ENCODE measurements at regions not wholly inside any gene's neighbourhood (a gene's known extent, or its start where the extent isn't known, plus 50 kb on each side); places are given as distances from the start of the nearest gene placed in this dataset.

DNA sequence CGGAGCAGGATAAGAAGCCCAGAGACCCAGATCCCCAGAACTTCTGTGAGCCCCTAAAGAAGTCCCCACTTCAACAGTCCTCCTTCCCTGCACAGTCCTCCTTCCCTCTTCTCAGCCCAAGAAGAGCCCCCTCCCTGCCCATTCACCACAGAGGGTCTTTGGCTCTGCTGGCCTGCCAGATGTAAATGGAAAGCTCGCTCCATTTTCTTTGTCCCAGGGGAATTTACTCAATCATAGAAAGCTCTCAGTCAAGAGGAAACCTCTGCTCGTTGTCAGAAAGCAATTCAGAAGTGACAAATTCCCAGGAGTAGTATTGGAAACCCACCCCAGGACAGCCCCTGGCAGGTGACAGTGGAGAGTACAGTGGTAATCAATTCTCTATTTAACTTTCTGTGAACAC is 105.5 kb upstream of the SMAD3 start:
- no peaks in the 10 kb centered on the region for H3K9me3 Mint-ChIP-seq (ENCODE audit: unreplicated experiment)
- peaks cover 9% of the 10 kb centered on the region for H3K27me3 Mint-ChIP-seq (ENCODE audit: unreplicated experiment)
- H3K4me1 Mint-ChIP-seq (ENCODE audit: unreplicated experiment), result no peaks in the 10 kb centered on the region
- H3K36me3 Mint-ChIP-seq (ENCODE audit: low read depth, unreplicated experiment), result no peaks in the 10 kb centered on the region
- H3K4me3 Mint-ChIP-seq (ENCODE audit: unreplicated experiment), result no peak overlapping the region
- no peak for DNase-seq (ENCODE audit: low spot score)
- TF ChIP-seq, protein P1, sequence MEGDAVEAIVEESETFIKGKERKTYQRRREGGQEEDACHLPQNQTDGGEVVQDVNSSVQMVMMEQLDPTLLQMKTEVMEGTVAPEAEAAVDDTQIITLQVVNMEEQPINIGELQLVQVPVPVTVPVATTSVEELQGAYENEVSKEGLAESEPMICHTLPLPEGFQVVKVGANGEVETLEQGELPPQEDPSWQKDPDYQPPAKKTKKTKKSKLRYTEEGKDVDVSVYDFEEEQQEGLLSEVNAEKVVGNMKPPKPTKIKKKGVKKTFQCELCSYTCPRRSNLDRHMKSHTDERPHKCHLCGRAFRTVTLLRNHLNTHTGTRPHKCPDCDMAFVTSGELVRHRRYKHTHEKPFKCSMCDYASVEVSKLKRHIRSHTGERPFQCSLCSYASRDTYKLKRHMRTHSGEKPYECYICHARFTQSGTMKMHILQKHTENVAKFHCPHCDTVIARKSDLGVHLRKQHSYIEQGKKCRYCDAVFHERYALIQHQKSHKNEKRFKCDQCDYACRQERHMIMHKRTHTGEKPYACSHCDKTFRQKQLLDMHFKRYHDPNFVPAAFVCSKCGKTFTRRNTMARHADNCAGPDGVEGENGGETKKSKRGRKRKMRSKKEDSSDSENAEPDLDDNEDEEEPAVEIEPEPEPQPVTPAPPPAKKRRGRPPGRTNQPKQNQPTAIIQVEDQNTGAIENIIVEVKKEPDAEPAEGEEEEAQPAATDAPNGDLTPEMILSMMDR (IDR thresholded peaks at IDR 0.05; ENCODE audit: unreplicated experiment), result no peak
- H3K27ac Mint-ChIP-seq (ENCODE audit: unreplicated experiment), result no peak overlapping the region

DNA sequence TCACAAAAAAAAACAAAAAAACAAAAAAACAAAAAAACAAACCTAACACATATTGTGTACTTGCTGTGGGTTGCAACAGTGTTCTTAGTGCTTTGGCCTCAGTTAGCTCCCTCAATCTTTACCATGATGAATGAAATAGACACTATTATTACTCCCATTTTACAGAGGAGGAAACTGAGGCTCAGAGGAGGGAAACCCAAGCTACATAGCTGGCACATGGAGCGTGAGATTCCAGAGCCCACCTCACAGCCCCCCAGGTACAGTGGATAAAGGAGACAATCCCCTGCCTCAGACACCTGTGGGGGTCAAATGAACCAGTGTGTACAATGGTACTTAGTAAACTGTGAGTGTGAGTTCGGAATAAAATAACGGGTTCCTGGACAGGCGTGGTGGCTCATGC is 104.9 kb upstream of the SMAD3 start:
- TF ChIP-seq, protein P1 (IDR thresholded peaks at IDR 0.05; ENCODE audit: unreplicated experiment), result no peak
- H3K36me3 Mint-ChIP-seq (ENCODE audit: low read depth, unreplicated experiment), result no peaks in the 10 kb centered on the region
- H3K4me1 Mint-ChIP-seq (ENCODE audit: unreplicated experiment), result no peaks in the 10 kb centered on the region
- H3K9me3 Mint-ChIP-seq (ENCODE audit: unreplicated experiment), result no peaks in the 10 kb centered on the region
- H3K27ac Mint-ChIP-seq (ENCODE audit: unreplicated experiment), result no peak overlapping the region
- no peak for DNase-seq (ENCODE audit: low spot score)
- H3K27me3 Mint-ChIP-seq (ENCODE audit: unreplicated experiment), result peaks cover 9% of the 10 kb centered on the region
- H3K4me3 Mint-ChIP-seq (ENCODE audit: unreplicated experiment), result no peak overlapping the region

DNA sequence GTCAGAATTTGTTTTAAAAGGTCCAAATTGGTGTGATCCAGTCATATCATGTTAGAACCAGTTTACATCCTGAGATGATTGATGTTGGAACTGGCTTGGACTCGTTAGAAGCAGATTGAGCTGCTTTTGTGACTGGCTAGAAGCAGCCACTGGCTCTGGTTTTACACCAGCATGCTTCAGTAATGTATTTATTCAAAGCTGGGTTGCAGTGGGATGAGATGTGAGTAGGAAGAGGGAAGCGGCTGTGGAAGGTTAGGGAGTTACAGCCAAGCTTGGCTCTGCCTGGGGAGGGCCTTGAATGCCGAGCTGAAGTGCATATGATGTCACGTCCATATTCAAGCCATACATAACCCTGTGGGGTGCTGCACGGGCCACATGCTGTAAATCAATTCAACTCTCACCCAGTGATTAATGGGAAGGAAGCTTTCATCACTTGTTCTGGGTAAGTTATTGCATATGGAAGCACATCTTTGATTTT is 104.0 kb upstream of the SMAD3 start:
- Mint-ChIP-seq H3K4me1 (ENCODE audit: unreplicated experiment) (no peaks in the 10 kb centered on the region), H3K36me3 (ENCODE audit: low read depth, unreplicated experiment) (no peaks in the 10 kb centered on the region), H3K27me3 (ENCODE audit: unreplicated experiment) (peaks cover 4% of the 10 kb centered on the region), H3K9me3 (ENCODE audit: unreplicated experiment) (no peaks in the 10 kb centered on the region), H3K4me3 (ENCODE audit: unreplicated experiment) (no peak overlapping the region), H3K27ac (ENCODE audit: unreplicated experiment) (no peak overlapping the region)
- DNase-seq (ENCODE audit: low spot score), result no peak
- TF ChIP-seq, protein P1 (IDR thresholded peaks at IDR 0.05; ENCODE audit: unreplicated experiment), result no peak

DNA sequence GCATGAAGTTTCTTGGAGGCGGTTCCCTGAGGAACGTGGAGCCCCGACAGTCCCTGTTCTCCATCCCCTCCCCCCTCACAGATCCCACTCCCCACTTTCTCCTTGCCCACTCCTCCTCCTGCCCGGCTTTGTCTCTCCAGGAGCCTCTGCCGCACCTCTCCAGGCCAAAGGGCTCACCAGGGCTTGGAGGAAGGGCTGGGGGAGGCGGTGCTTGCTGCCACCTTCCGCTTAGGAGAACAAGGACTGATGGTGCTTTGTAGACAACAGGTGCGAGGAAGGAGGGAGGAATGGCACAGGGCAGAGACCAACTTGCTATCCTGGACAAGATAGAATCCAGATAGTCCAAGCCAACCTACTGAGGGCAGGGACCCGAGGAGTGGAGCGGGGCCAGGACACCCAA is 103.5 kb upstream of the SMAD3 start:
- peaks cover 3% of the 10 kb centered on the region for H3K27me3 Mint-ChIP-seq (ENCODE audit: unreplicated experiment)
- no peak overlapping the region for H3K4me3 Mint-ChIP-seq (ENCODE audit: unreplicated experiment)
- no peaks in the 10 kb centered on the region for H3K36me3 Mint-ChIP-seq (ENCODE audit: low read depth, unreplicated experiment)
- no peak overlapping the region for H3K27ac Mint-ChIP-seq (ENCODE audit: unreplicated experiment)
- DNase-seq (ENCODE audit: low spot score), result no peak
- H3K4me1 Mint-ChIP-seq (ENCODE audit: unreplicated experiment), result no peaks in the 10 kb centered on the region
- TF ChIP-seq, protein P1 (IDR thresholded peaks at IDR 0.05; ENCODE audit: unreplicated experiment), result no peak
- H3K9me3 Mint-ChIP-seq (ENCODE audit: unreplicated experiment), result no peaks in the 10 kb centered on the region

DNA sequence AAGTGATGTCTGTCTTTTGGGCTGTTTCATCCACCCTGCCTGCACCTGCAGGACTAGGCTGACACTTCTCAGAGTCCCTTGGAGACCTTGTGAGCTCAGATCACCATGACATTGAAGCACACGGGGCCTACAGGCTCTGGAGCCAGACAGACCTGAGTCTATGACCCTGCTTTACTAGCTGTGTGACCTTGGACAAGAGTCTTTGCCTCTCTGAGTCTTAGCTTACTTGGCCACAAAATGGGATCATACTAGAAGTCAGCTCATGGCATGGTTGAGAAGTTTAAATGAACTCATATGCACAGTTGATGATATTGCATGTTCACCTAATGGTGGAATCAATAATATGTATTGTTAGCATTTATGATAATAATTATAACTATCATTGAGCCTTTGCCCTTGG is 102.9 kb upstream of the SMAD3 start:
- no peaks in the 10 kb centered on the region for H3K9me3 Mint-ChIP-seq (ENCODE audit: unreplicated experiment)
- DNase-seq (ENCODE audit: low spot score), result no peak
- H3K4me3 Mint-ChIP-seq (ENCODE audit: unreplicated experiment), result no peak overlapping the region
- H3K27ac Mint-ChIP-seq (ENCODE audit: unreplicated experiment), result no peak overlapping the region
- peaks cover 3% of the 10 kb centered on the region for H3K27me3 Mint-ChIP-seq (ENCODE audit: unreplicated experiment)
- TF ChIP-seq, protein P1 (IDR thresholded peaks at IDR 0.05; ENCODE audit: unreplicated experiment), result no peak
- H3K4me1 Mint-ChIP-seq (ENCODE audit: unreplicated experiment), result no peaks in the 10 kb centered on the region
- H3K36me3 Mint-ChIP-seq (ENCODE audit: low read depth, unreplicated experiment), result no peaks in the 10 kb centered on the region

Data from endothelial cell (in vitro differentiated cells).